HG03196 (cell line): ENCODE measurements at regions not wholly inside any gene's neighbourhood (a gene's known extent, or its start where the extent isn't known, plus 50 kb on each side); places are given as distances from the start of the nearest gene placed in this dataset.

Experiments
- ATAC-seq: cut with Tn5 transposase; IDR thresholded peaks from one replicate; pipeline ENCODE4 v1.9.1; 2021; ENCODE audit not compliant: unreplicated experiment

GRCh38 chr9:4386819-4387218, 87.0 kb upstream of the GLIS3 start:
- ATAC-seq, result no peak

GRCh38 chr9:4384750-4385149, 84.9 kb upstream of the GLIS3 start:
- no peak for ATAC-seq

DNA sequence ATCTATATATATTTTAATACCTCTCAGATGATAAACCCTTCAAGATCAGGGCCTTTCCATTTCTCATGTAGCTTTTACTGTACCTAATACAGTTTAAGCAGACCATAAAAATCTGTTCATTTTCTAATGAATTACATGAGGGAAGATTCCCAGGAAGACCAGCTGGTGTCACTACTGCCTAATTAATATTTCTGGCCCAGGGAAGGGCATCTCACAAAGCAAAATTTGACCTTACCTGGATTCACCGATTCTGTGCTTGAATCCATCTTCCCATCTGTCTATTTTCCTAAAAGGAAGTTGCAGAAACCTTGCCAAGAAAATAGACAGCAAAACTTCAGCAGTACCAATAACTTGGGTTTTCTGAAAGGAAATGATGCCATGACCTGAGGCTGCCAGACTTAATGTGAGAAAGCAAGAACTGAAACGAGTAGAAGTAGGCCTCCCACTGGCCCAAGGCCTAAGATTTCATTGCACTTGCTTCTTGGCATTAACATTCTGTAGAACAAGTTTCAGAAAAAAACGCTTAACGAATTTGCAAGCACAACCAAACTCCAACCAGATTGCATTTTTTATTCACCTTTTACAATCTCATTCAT, 83.0 kb upstream of the GLIS3 start:
- no peak for ATAC-seq

DNA sequence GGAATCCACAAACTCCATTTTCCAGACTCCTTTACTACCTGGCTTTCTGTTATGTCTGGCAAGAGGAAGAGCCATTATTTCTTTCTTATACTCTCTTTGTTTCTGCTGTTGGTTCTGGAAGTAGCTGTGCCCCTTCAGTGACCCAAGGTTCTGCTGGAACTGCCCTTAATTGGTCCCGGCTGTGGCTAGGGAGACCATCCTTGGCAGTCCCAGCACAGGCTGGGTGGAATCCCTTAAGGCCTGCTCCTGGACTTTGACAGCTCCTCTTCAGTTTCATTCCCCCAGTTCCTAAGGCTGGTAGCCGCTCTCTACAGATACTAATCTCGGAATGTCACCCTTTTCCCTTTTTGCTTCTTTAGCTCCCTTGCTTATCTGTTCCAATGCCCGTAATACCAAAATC, 81.9 kb upstream of the GLIS3 start:
- no peak for ATAC-seq

- ATAC-seq, result no peak
These were observed 80.5 kb upstream of the GLIS3 start for GRCh38 chr9:4380406-4380805.

GRCh38 chr9:4375424-4376200, 75.7 kb upstream of the GLIS3 start:
- ATAC-seq, result no peak

GRCh38 chr9:4371108-4371507, 71.2 kb upstream of the GLIS3 start:
- no peak for ATAC-seq

DNA sequence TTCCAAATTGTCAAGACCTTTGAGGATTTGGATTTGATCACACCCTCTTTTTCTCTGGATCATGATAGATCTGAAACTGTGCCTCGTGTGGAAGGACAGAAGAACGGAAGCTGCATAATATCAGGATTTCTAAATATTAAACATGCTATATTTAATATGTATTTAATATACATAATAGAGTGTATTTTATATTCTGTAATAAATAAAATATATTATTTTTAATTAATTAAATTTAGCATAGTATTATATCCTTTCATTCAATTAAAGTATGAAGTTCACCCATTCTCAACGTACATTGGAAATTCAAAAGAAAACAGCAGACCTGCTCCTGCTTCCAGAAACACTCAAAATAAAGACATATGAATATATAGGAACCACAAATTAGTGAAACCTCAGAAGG, 70.6 kb upstream of the GLIS3 start:
- no peak for ATAC-seq

- no peak for ATAC-seq
These were observed 66.9 kb upstream of the GLIS3 start for GRCh38 chr9:4366591-4367330.

GRCh38 chr9:4365055-4365454, 65.2 kb upstream of the GLIS3 start:
- ATAC-seq, result no peak

GRCh38 chr9:4362281-4362680, 62.4 kb upstream of the GLIS3 start:
- no peak for ATAC-seq

- ATAC-seq, result no peak
These were observed 59.1 kb upstream of the GLIS3 start for GRCh38 chr9:4359016-4359415.

- no peak for ATAC-seq
These were observed 58.1 kb upstream of the GLIS3 start for GRCh38 chr9:4357929-4358328.

- no peak for ATAC-seq
These were observed 56.4 kb upstream of the GLIS3 start for GRCh38 chr9:4356306-4356705.

GRCh38 chr9:4353236-4353635, 53.4 kb upstream of the GLIS3 start:
- no peak for ATAC-seq

DNA sequence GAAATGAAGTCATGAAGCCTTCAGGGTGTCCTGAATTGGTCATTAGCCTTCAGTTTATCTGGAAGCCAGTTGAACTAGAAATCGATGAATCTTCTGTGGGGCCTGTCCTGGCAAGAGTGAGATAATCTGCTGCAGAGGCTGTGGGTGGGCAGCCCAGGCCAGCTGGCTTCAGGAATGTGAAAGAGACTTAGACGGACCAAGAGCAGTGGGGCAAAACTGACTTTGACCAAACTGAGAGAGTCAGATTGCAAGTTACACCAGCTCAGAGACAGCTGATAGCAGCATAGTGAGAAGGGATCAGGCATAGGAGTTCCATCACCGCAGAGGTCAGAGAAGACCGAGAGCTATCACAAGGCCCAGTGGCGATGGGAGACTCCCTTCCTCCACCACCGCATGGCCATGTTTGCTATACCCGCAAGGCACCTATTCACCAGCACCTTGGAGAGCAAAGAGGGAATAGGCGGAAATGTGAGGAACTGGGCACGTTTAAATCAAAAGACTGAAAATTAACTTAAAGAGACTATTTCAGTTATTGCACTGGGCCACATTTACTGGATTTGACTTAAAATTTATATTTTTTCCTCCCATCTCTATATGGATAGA, 50.0 kb upstream of the GLIS3 start:
- no peak for ATAC-seq
